Adrenal gland (tissue), 9 donors: ENCODE measurements at regions not wholly inside any gene's neighbourhood (a gene's known extent, or its start where the extent isn't known, plus 50 kb on each side); places are given as distances from the start of the nearest gene placed in this dataset.

Source experiments
- DNase-seq, 7 donors: peaks; one replicate each; pipeline ENCODE4 v3.0.0-alpha.2; 2019 to 2020
- H3K27ac ChIP-seq, 5 donors: fragments of 200-600 bp; sonication (generic) in 4 of 5; 1 replicate in 3 of 5; 2 replicates in 2 of 5; pipeline versions ENCODE4 v1.5.1 to v1.8.0; 2016 to 2020; ENCODE audit warnings: mild to moderate bottlenecking in 1 of 5
- H3K27me3 ChIP-seq: fragments of 200-600 bp; 2 replicates; pipeline ENCODE4 v1.8.0; 2021
- H3K36me3 ChIP-seq, 2 donors: fragments of 200-600 bp; replicated peaks in 1 of 2; 1 replicate in 1 of 2; 2 replicates in 1 of 2; pipeline versions ENCODE4 v1.5.1 to v1.8.0; 2018 to 2022
- H3K4me1 ChIP-seq, 2 donors: fragments of 200-600 bp; replicated peaks in 1 of 2; 1 replicate in 1 of 2; 2 replicates in 1 of 2; pipeline versions ENCODE4 v1.5.1 to v1.8.0; 2018 to 2021
- H3K4me3 ChIP-seq, 4 donors: fragments of 200-600 bp; sonication (generic) in 3 of 4; one replicate each; pipeline ENCODE4 v1.5.1; 2016 to 2018
- H3K9me3 ChIP-seq, 3 donors: fragments of 200-600 bp; sonication (generic) in 1 of 3; replicated peaks in 1 of 3; 1 replicate in 2 of 3; 2 replicates in 1 of 3; pipeline versions ENCODE4 v1.5.1 to v1.8.0; 2016 to 2021
- CTCF ChIP-seq, 6 experiments: fragments of 450-650 bp in 4 of 6; fragments of 200-600 bp in 2 of 6; sonication (generic) in 1 of 6; IDR thresholded peaks; 1 replicate in 5 of 6; 2 replicates in 1 of 6; pipeline versions ENCODE4 v1.5.1 to v1.8.0; 2016 to 2021; ENCODE audit warnings: antibody characterized with exemption in 6 of 6, mild to moderate bottlenecking in 2 of 6, moderate library complexity in 1 of 6
- POLR2A ChIP-seq, 2 donors: fragments of 450-650 bp; IDR thresholded peaks; one replicate each; pipeline ENCODE4 v1.6.1; 2017; ENCODE audit warnings: antibody characterized with exemption in 2 of 2, mild to moderate bottlenecking in 2 of 2, moderate library complexity in 1 of 2
- WGBS, 4 donors: extraction: QIAGEN DNeasy Blood & Tissue Kit in 2 of 4; methylation state at CpG; one replicate each; pipeline versions ENCODE4 v1.1.5 to v1.1.7; 2013 to 2017; 5-methylcytosine and 5-hydroxymethylcytosine counted together
- intact Hi-C, 2 donors: fragments of 100-400 bp; cut with DNase I; formaldehyde crosslinking; loops; one replicate each; pipeline versions ENCODE4 v1.14.1 to v1.15.0; 2022 to 2023
- donor health status: healthy with polysubstance abuse.
- donor health status: Bipolar disorder and iron deficiency.
- donor health status: DM: yes; HTN: yes; CAD: no.
- donor health status: DM: no; HTN: no; CAD: no.
- donor health status: DM: no; HTN: no; CAD: no.

- intact Hi-C loops = no loop called here
- no peak for TF ChIP-seq POLR2A (IDR thresholded peaks at IDR 0.05)
- no peak for TF ChIP-seq CTCF (IDR thresholded peaks at IDR 0.05)
- Histone ChIP-seq H3K9me3 (no peaks in the 10 kb centered on the region), H3K36me3 (no peaks in the 10 kb centered on the region), H3K27me3 (no peaks in the 10 kb centered on the region), H3K4me1 (no peaks in the 10 kb centered on the region), H3K4me3 (no peak overlapping the region), H3K27ac (no peak overlapping the region)
- WGBS, 4 donors = 70 to 85% (median 78%) methylated on average over 4 of the region's 4 CpGs
- DNase-seq = no peak
Measured at GRCh38 chr12:73906757-73907156, 630.9 kb upstream of the ATXN7L3B start.

- 30 to 63% (median 40%) methylated on average over 1 of the region's 1 CpG for WGBS, 4 donors
- Histone ChIP-seq H3K27me3 (no peaks in the 10 kb centered on the region), H3K4me3 (no peak overlapping the region), H3K9me3 (no peaks in the 10 kb centered on the region), H3K36me3 (no peaks in the 10 kb centered on the region), H3K4me1 (no peaks in the 10 kb centered on the region), H3K27ac (no peak overlapping the region)
- intact Hi-C loops = no loop called here
- DNase-seq = no peak
- peak in 1 of 6 experiments; percentile 12 for TF ChIP-seq CTCF (IDR thresholded peaks at IDR 0.05)
- no peak for TF ChIP-seq POLR2A (IDR thresholded peaks at IDR 0.05)
Measured at GRCh38 chr12:73935817-73936216, 601.8 kb upstream of the ATXN7L3B start.

- DNase-seq = no peak
- 69 to 75% (median 71%) methylated on average over 8 of the region's 8 CpGs for WGBS, 4 donors
- TF ChIP-seq POLR2A (IDR thresholded peaks at IDR 0.05) (no peak), CTCF (IDR thresholded peaks at IDR 0.05) (no peak)
Measured at GRCh38 chr12:73947326-73948026, 590.2 kb upstream of the ATXN7L3B start.

GRCh38 chr12:73950507-73950906, 587.1 kb upstream of the ATXN7L3B start:
- intact Hi-C loops = no loop called here
- Histone ChIP-seq H3K9me3 (no peaks in the 10 kb centered on the region), H3K27ac (no peak overlapping the region), H3K4me1 (no peaks in the 10 kb centered on the region), H3K36me3 (no peaks in the 10 kb centered on the region), H3K27me3 (no peaks in the 10 kb centered on the region), H3K4me3 (no peak overlapping the region)
- no peak for DNase-seq
- TF ChIP-seq POLR2A (IDR thresholded peaks at IDR 0.05) = no peak
- no peak for TF ChIP-seq CTCF (IDR thresholded peaks at IDR 0.05)
- whole genome bisulfite sequencing, 4 donors = 58 to 64% (median 62%) methylated on average over 1 of the region's 1 CpG

More at GRCh38 chr12:73947326-73948026, 590.2 kb upstream of the ATXN7L3B start:
- no peak overlapping the region for H3K4me3 ChIP-seq
- H3K4me1 ChIP-seq = no peaks in the 10 kb centered on the region
- H3K27ac ChIP-seq = no peak overlapping the region
- no peaks in the 10 kb centered on the region for H3K9me3 ChIP-seq
- no peaks in the 10 kb centered on the region for H3K36me3 ChIP-seq
- no peaks in the 10 kb centered on the region for H3K27me3 ChIP-seq
- intact Hi-C loops = no loop called here
